ENCODE measurements at regions not wholly inside any gene's neighbourhood (a gene's known extent, or its start where the extent isn't known, plus 50 kb on each side); places are given as distances from the start of the nearest gene placed in this dataset.
"Not testable (repeated sequence)": the region's sequence is repeated elsewhere in the genome, so short reads cannot be mapped to it uniquely, and the experiment has no call there.

GRCh38 chr5:34388754-34389153 lies 267.4 kb upstream of the RAI14 start:
- intact Hi-C loops (cut with micrococcal nuclease), result not testable (repeated sequence)
- peaks cover 0 to 11% (median 4%) of the 10 kb centered on the region in 7 donors for H3K9me3 Mint-ChIP-seq

DNA sequence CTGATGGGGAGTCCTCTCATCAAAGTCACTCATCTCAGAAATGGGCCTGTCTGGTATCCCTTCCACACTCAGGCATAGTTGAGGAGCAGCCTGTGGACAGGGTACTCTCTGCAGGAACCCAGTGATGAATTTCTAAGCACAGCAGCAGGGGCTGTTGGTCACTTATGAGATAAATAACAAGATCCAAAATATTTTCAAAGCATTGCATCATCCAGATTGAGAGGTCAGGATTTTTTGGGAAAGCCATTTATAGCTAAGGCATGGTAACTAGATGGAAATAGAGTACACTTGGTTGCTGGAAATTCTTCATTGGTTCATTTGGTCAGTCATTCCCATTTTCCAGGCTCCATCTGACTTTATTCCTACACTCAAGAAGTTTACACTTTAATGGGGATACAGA lies 246.8 kb upstream of the RAI14 start:
- H3K36me3 Mint-ChIP-seq, result no peaks in the 10 kb centered on the region
- no peaks in the 10 kb centered on the region for H3K27me3 ChIP-seq (ENCODE audit: control insufficient read depth in 2 of 2, insufficient read depth in 2 of 2, low read length in 2 of 2)
- peaks cover 0 to 3% (median 2%) of the 10 kb centered on the region in 7 donors for H3K9me3 Mint-ChIP-seq
- DNase-seq, result no peak
- H3K27ac Mint-ChIP-seq, result no peak overlapping the region
- no peak overlapping the region for H3K9ac ChIP-seq (ENCODE audit: insufficient read depth, low read length, poor library complexity, severe bottlenecking)
- H2AFZ ChIP-seq (ENCODE audit: insufficient read depth, low read depth, low read length, poor library complexity, severe bottlenecking), result no peak overlapping the region
- H3K4me3 ChIP-seq (replicated peaks in 1 of 3; ENCODE audit: low read depth in 2 of 3, low read length in 3 of 3), result no peak overlapping the region
- TF ChIP-seq, protein P1, sequence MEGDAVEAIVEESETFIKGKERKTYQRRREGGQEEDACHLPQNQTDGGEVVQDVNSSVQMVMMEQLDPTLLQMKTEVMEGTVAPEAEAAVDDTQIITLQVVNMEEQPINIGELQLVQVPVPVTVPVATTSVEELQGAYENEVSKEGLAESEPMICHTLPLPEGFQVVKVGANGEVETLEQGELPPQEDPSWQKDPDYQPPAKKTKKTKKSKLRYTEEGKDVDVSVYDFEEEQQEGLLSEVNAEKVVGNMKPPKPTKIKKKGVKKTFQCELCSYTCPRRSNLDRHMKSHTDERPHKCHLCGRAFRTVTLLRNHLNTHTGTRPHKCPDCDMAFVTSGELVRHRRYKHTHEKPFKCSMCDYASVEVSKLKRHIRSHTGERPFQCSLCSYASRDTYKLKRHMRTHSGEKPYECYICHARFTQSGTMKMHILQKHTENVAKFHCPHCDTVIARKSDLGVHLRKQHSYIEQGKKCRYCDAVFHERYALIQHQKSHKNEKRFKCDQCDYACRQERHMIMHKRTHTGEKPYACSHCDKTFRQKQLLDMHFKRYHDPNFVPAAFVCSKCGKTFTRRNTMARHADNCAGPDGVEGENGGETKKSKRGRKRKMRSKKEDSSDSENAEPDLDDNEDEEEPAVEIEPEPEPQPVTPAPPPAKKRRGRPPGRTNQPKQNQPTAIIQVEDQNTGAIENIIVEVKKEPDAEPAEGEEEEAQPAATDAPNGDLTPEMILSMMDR (IDR thresholded peaks at IDR 0.05), result no peak
- H3K4me1 Mint-ChIP-seq, result no peaks in the 10 kb centered on the region
- no peak overlapping the region for H3K27ac ChIP-seq (ENCODE audit: low read depth in 1 of 2, low read length in 2 of 2)
- H3K79me2 ChIP-seq (ENCODE audit: insufficient read depth, low read length), result no peaks in the 10 kb centered on the region
- no peak overlapping the region for H3K4me3 Mint-ChIP-seq
- H4K20me1 ChIP-seq (ENCODE audit: insufficient read depth, low read length), result no peaks in the 10 kb centered on the region
- H3K36me3 ChIP-seq (replicated peaks in 1 of 2; ENCODE audit: control insufficient read depth in 1 of 2, insufficient read depth in 2 of 2, low read length in 2 of 2), result no peaks in the 10 kb centered on the region
- H3K4me2 ChIP-seq (replicated peaks; ENCODE audit: extremely low read depth, low read length, poor library complexity, severe bottlenecking), result no peak overlapping the region
- intact Hi-C loops (cut with micrococcal nuclease), result no loop called here
- no peaks in the 10 kb centered on the region for H3K27me3 Mint-ChIP-seq (ENCODE audit: low read depth in 3 of 3)
- no peaks in the 10 kb centered on the region for H3K9me3 ChIP-seq (replicated peaks in 1 of 2; ENCODE audit: control insufficient read depth in 1 of 2, insufficient read depth in 1 of 2, low read length in 2 of 2)
- no peaks in the 10 kb centered on the region for H3K4me1 ChIP-seq (ENCODE audit: control insufficient read depth in 1 of 2, insufficient read depth in 2 of 2, low read length in 2 of 2)

More at GRCh38 chr5:34388754-34389153, 267.4 kb upstream of the RAI14 start:
- not testable (repeated sequence) for H3K4me2 ChIP-seq (replicated peaks; ENCODE audit: extremely low read depth, low read length, poor library complexity, severe bottlenecking); H3K27ac Mint-ChIP-seq; H3K4me3 ChIP-seq (replicated peaks in 1 of 3; ENCODE audit: low read depth in 2 of 3, low read length in 3 of 3); H3K36me3 Mint-ChIP-seq; H3K9ac ChIP-seq (ENCODE audit: insufficient read depth, low read length, poor library complexity, severe bottlenecking); H3K4me1 ChIP-seq (ENCODE audit: control insufficient read depth in 1 of 2, insufficient read depth in 2 of 2, low read length in 2 of 2); H3K79me2 ChIP-seq (ENCODE audit: insufficient read depth, low read length); H3K4me1 Mint-ChIP-seq; H4K20me1 ChIP-seq (ENCODE audit: insufficient read depth, low read length); H3K27me3 ChIP-seq (ENCODE audit: control insufficient read depth in 2 of 2, insufficient read depth in 2 of 2, low read length in 2 of 2); H2AFZ ChIP-seq (ENCODE audit: insufficient read depth, low read depth, low read length, poor library complexity, severe bottlenecking); DNase-seq; H3K9me3 ChIP-seq (replicated peaks in 1 of 2; ENCODE audit: control insufficient read depth in 1 of 2, insufficient read depth in 1 of 2, low read length in 2 of 2); H3K36me3 ChIP-seq (replicated peaks in 1 of 2; ENCODE audit: control insufficient read depth in 1 of 2, insufficient read depth in 2 of 2, low read length in 2 of 2); H3K4me3 Mint-ChIP-seq; H3K27me3 Mint-ChIP-seq (ENCODE audit: low read depth in 3 of 3); H3K27ac ChIP-seq (ENCODE audit: low read depth in 1 of 2, low read length in 2 of 2)
- WGBS (ENCODE audit: insufficient coverage), result no CpG with 5 or more reads among the region's 3 CpGs

All from CD14-positive monocyte (primary cell).